Naive thymus-derived CD8-positive, alpha-beta T cell (primary cell): ENCODE measurements at regions not wholly inside any gene's neighbourhood (a gene's known extent, or its start where the extent isn't known, plus 50 kb on each side); places are given as distances from the start of the nearest gene placed in this dataset.
"Not testable (repeated sequence)": the region's sequence is repeated elsewhere in the genome, so short reads cannot be mapped to it uniquely, and the experiment has no call there.

Source experiments
- ATAC-seq, 2 donors: fragments of 150-1000 bp; cut with Tn5 transposase in 1 of 2; sonication (Bioruptor Pico), chemical (Tn5 transposase) in 1 of 2; 1 replicate in 1 of 2; 2 replicates in 1 of 2; pipeline ENCODE4 v1.10.0; 2021; ENCODE audit warnings: mild to moderate bottlenecking in 2 of 2, moderate library complexity in 2 of 2
- POLR2A ChIA-PET: fragments of 350-600 bp; sonication (Branson Sonifier 250); formaldehyde crosslinking; loops from one replicate; lab custom pipeline; 2021; ENCODE audit warnings: antibody characterized with exemption; lab: Charles Lee
- DNase-seq, 10 donors: peaks; one replicate each; pipeline versions ENCODE4 v3.0.0 to v3.0.0-alpha.2; 2020 to 2022
- H3K27ac Mint-ChIP-seq, 10 donors: one replicate each; pipeline ENCODE4 v1.8.0; 2020 to 2022; ENCODE audit warnings: mild to moderate bottlenecking in 10 of 10, mixed read lengths in 10 of 10, moderate library complexity in 4 of 10, inconsistent platforms in 1 of 10
- H3K27me3 Mint-ChIP-seq, 5 donors: one replicate each; pipeline ENCODE4 v1.8.0; 2021 to 2022; ENCODE audit warnings: mixed read lengths in 5 of 5
- H3K36me3 Mint-ChIP-seq, 3 donors: one replicate each; pipeline ENCODE4 v1.8.0; 2020 to 2022; ENCODE audit warnings: mixed read lengths in 3 of 3, mild to moderate bottlenecking in 2 of 3, inconsistent platforms in 1 of 3
- H3K4me1 Mint-ChIP-seq, 4 donors: one replicate each; pipeline ENCODE4 v1.8.0; 2021 to 2022; ENCODE audit warnings: mixed read lengths in 4 of 4
- H3K4me3 Mint-ChIP-seq, 10 donors: one replicate each; pipeline ENCODE4 v1.8.0; 2020 to 2022; ENCODE audit warnings: mild to moderate bottlenecking in 10 of 10, mixed read lengths in 10 of 10, moderate library complexity in 6 of 10, inconsistent platforms in 1 of 10
- H3K9me3 Mint-ChIP-seq, 9 donors: one replicate each; pipeline ENCODE4 v1.8.0; 2020 to 2022; ENCODE audit warnings: mixed read lengths in 9 of 9, mild to moderate bottlenecking in 3 of 9, inconsistent platforms in 1 of 9, moderate library complexity in 1 of 9

DNA sequence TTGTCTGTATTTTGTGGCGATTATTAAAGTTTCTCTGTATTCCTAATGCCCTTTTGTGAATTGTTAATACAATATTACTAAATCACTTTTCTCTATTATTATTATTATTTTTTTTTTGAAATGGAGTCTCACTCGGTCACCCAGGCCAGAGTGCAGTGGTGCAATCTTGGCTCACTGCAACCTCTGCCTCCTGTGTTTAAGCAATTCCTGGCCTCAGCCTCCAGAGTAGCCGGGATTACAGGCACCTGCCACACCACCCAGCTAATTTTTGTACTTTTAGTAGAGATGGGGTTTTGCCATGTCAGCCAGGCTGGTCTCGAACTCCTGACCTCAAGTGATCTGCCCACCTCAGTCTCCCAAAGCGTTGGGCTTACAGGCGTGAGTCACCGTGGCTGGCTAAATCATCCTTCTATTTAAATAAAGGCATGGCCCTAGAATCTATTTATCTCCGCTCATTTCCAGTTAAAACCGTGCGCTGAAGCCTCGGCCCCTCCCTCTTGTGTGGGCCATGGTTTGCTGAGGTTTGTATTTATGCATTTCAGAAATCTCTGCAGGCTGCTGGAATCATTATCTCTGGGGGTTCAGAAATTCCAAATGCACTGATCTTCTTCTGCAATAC lies 1136.4 kb upstream of the TMEM132C start:
- no peak overlapping the region for H3K4me3 Mint-ChIP-seq
- POLR2A ChIA-PET: no interaction called here
- H3K27ac Mint-ChIP-seq: no peak overlapping the region
- peaks cover 0 to 8% (median 3%) of the 10 kb centered on the region in 9 donors for H3K9me3 Mint-ChIP-seq
- DNase-seq: no peak
- peaks cover 0 to under 1% (median 0%) of the 10 kb centered on the region in 3 donors for H3K36me3 Mint-ChIP-seq
- no peaks in the 10 kb centered on the region for H3K4me1 Mint-ChIP-seq
- ATAC-seq: no peak
- peaks cover 4 to 49% (median 9%) of the 10 kb centered on the region in 5 donors for H3K27me3 Mint-ChIP-seq

GRCh38 chr12:127133675-127134335 lies 1133.2 kb upstream of the TMEM132C start:
- H3K36me3 Mint-ChIP-seq: peaks cover 0 to 8% (median 2%) of the 10 kb centered on the region in 3 donors
- no peaks in the 10 kb centered on the region for H3K4me1 Mint-ChIP-seq
- no peak for ATAC-seq
- DNase-seq: no peak
- POLR2A ChIA-PET: no interaction called here
- H3K27ac Mint-ChIP-seq: no peak overlapping the region
- peaks cover 2 to 37% (median 16%) of the 10 kb centered on the region in 9 donors for H3K9me3 Mint-ChIP-seq
- no peak overlapping the region for H3K4me3 Mint-ChIP-seq
- peaks cover 4 to 25% (median 7%) of the 10 kb centered on the region in 5 donors for H3K27me3 Mint-ChIP-seq

DNA sequence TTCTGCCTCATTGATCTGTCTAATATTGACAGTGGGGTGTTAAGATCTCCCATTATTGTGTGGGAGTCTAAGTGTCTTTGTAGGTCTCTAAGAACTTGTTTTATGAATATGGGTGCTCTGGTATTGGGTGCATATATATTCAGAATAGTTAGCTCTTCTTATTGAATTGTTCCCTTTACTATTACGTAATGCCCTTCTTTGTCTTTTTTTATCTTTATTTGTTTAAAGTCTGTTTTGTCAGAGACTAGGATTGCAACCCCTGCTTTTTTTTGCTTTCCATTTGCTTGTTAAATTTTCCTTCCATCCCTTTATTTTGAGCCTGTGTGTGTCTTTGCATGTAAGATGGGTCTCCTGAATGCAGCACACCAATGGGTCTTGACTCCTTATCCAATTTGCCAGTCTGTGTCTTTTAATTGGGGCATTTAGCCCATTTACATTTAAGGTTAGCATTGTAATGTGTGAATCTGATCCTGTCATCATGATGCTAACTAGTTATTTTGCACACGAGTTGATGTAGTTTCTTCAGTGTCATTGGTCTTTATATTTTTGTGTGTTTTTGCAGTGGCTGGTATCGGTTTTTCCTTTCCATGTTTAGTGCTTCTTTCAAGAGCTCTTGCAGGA lies 1126.0 kb upstream of the TMEM132C start:
- ATAC-seq, POLR2A ChIA-PET, DNase-seq, H3K4me3 Mint-ChIP-seq, H3K27ac Mint-ChIP-seq: not testable (repeated sequence)
- H3K36me3 Mint-ChIP-seq: peaks cover 0 to 24% (median 4%) of the 10 kb centered on the region in 3 donors
- peaks cover 4 to 77% (median 23%) of the 10 kb centered on the region in 9 donors for H3K9me3 Mint-ChIP-seq
- H3K27me3 Mint-ChIP-seq: peaks cover 5 to 23% (median 8%) of the 10 kb centered on the region in 5 donors
- H3K4me1 Mint-ChIP-seq: peaks cover 0 to 19% (median 3%) of the 10 kb centered on the region in 4 donors

DNA sequence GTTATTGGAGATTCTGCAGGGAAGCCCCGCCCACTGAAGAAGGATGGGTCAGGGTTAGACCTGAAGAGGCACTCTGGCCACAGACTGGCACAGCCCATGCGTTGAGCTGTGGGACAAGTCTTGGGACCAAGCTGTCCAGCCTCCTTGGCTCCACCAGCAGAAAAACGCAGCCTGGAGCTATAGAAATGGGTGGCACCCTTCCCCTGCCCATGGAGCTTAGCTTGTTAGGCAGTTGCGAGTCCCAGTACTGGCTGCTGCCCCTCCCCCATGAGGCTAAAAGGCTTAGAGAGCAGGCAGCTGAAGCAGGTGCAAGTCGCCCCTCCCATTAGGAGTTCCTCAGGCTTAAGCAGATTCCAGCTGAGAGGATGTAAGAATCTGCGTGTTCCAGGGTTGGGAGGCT lies 1124.0 kb upstream of the TMEM132C start:
- peaks cover 3 to 25% (median 5%) of the 10 kb centered on the region in 4 donors for H3K4me1 Mint-ChIP-seq
- POLR2A ChIA-PET: no interaction called here
- ATAC-seq (no peak), DNase-seq (no peak)
- H3K9me3 Mint-ChIP-seq: peaks cover 4 to 58% (median 14%) of the 10 kb centered on the region in 9 donors
- no peak overlapping the region for H3K27ac Mint-ChIP-seq
- H3K4me3 Mint-ChIP-seq: no peak overlapping the region
- H3K27me3 Mint-ChIP-seq: peaks cover 5 to 24% (median 8%) of the 10 kb centered on the region in 5 donors
- peaks cover 0 to 27% (median 4%) of the 10 kb centered on the region in 3 donors for H3K36me3 Mint-ChIP-seq

- Mint-ChIP-seq H3K9me3 (peaks cover 4 to 51% (median 11%) of the 10 kb centered on the region in 9 donors), H3K4me3 (no peak overlapping the region), H3K36me3 (peaks cover 0 to 31% (median 2%) of the 10 kb centered on the region in 3 donors), H3K27me3 (peaks cover 5 to 24% (median 8%) of the 10 kb centered on the region in 5 donors), H3K27ac (no peak overlapping the region), H3K4me1 (peaks cover 3 to 25% (median 5%) of the 10 kb centered on the region in 4 donors)
- POLR2A ChIA-PET: no interaction called here
- ATAC-seq (no peak), DNase-seq (no peak)
Measured at GRCh38 chr12:127144770-127145169, 1122.2 kb upstream of the TMEM132C start.

DNA sequence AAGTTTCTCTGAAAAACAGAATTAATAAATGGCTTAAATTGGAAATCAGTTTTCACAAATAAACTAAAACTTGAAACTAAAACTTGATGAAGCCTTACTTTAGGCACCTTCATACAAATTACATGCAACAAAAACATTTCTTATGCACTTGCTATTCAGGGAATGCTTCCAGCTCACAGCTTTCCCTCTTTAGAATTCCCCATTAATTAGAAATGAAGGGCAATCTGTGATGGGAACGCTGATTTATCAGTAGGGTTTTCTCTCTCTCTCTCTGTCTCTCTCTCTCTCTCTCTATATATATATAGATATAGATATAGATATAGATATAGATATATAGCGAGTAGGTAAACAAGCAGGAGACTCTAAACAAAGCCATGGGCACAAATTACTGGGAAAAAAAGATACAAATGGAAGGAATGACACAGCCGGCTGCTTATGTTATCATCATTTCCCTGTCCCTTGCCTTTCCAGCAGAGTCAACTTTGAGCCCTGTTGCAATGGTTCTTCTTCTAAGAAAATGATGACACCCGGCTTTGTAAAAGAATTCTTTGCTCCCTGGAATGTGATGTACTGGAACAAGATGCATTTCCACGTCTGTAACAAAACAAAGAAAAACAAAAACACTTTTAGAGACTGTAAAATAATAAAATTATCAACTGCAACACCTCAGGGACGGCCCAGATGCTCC lies 1121.6 kb upstream of the TMEM132C start:
- Mint-ChIP-seq H3K4me1 (peaks cover 3 to 25% (median 5%) of the 10 kb centered on the region in 4 donors), H3K36me3 (peaks cover 0 to 25% (median 2%) of the 10 kb centered on the region in 3 donors), H3K9me3 (peaks cover 4 to 45% (median 11%) of the 10 kb centered on the region in 9 donors), H3K4me3 (peak overlapping the region; percentile 40 to 92 (median 83)), H3K27me3 (peaks cover 5 to 24% (median 8%) of the 10 kb centered on the region in 5 donors), H3K27ac (peak overlapping the region in 8 of 10 donors; percentile 5 to 90 (median 40))
- DNase-seq (no peak), ATAC-seq (peak in 1 of 2 donors; percentile 1)
- POLR2A ChIA-PET: interaction anchor here (0.5 to 1.6 kb wide), 3 partner anchors 19 to 23 kb away, joined by 3 to 5 read pairs (median 3); no protein-coding TSS in a partner anchor

DNA sequence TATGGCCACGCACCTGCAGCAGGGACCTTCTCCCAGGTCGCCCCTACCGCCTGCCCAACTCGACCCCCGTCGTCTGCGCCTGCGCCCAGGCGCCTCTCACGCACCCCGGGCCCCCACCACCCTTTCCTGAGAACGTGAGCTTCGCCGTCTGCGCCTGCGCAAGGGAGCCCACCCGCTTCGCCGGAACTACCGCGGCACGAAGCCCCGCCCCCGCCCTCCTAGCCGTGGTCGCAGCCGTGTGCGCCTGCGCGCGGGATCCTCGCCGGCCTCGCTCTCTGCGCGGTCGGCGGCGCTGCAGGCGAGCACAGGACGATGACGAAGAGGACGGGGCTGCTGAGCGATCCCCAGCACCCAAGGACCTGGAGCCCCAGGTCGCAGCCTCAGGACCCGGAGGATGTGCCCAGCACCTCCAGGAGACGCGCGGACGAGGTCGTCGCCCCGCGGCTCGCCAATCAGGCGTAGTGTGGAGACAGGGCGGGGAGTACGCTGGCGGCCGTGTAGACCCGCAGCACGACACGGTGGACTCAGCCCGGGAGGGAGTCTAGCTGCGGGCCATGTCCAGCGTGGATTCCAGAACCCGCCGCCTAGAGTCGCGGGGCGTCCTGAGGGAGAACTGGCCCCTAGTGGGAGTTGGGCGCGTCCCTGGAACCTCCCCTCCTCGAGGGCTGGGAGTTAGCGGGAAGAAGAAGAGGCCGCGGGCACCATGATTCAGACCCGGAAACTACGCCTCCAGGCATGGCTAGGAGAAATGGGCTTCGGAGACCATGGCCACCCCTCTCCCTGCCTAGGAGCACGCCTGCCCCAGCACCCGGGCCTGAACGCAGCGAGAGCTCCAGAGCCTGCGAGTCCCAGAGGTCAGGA lies 1120.8 kb upstream of the TMEM132C start:
- Mint-ChIP-seq H3K27ac (peak overlapping the region in 9 of 10 donors; percentile 8 to 90 (median 65)), H3K4me1 (peaks cover 3 to 25% (median 5%) of the 10 kb centered on the region in 4 donors), H3K27me3 (peaks cover 5 to 26% (median 5%) of the 10 kb centered on the region in 5 donors), H3K4me3 (peak overlapping the region; percentile 57 to 92 (median 83)), H3K36me3 (peaks cover 0 to 20% (median under 1%) of the 10 kb centered on the region in 3 donors), H3K9me3 (peaks cover 4 to 37% (median 10%) of the 10 kb centered on the region in 9 donors)
- POLR2A ChIA-PET: interaction anchor here (0.7 to 1.6 kb wide), 4 partner anchors 11 to 20 kb away, joined by 3 to 6 read pairs (median 4); no protein-coding TSS in a partner anchor
- DNase-seq (peak in 9 of 10 donors; percentile 49 to 94 (median 77)), ATAC-seq (peak; percentile 92 to 94)

GRCh38 chr12:127146991-127147718 lies 1119.8 kb upstream of the TMEM132C start:
- DNase-seq: no peak
- Mint-ChIP-seq H3K4me1 (peaks cover 3 to 25% (median 5%) of the 10 kb centered on the region in 4 donors), H3K9me3 (peaks cover 0 to 27% (median 4%) of the 10 kb centered on the region in 9 donors), H3K27me3 (peaks cover 0 to 22% (median 2%) of the 10 kb centered on the region in 5 donors), H3K36me3 (peaks cover 0 to 10% (median 0%) of the 10 kb centered on the region in 3 donors), H3K4me3 (peak overlapping the region in 4 of 10 donors; percentile 6 to 92 (median 90)), H3K27ac (peak overlapping the region in 4 of 10 donors; percentile 34 to 71 (median 50))
- POLR2A ChIA-PET: interaction anchor here (0.7 to 1.3 kb wide), 2 partner anchors 10 to 16 kb away, joined by 3 to 6 read pairs; no protein-coding TSS in a partner anchor
- ATAC-seq: no peak

GRCh38 chr12:127147724-127148123 lies 1119.2 kb upstream of the TMEM132C start:
- peaks cover 0 to 18% (median 0%) of the 10 kb centered on the region in 5 donors for H3K27me3 Mint-ChIP-seq
- ATAC-seq: no peak

GRCh38 chr12:127148318-127148717 lies 1118.7 kb upstream of the TMEM132C start:
- POLR2A ChIA-PET: interaction anchor here (0.6 kb wide), 1 partner anchor 18 kb away, joined by 3 read pairs; no protein-coding TSS in a partner anchor
- Mint-ChIP-seq H3K9me3 (peaks cover 0 to 21% (median 0%) of the 10 kb centered on the region in 9 donors), H3K36me3 (peaks cover 0 to 10% (median 0%) of the 10 kb centered on the region in 3 donors), H3K4me3 (no peak overlapping the region), H3K27ac (no peak overlapping the region), H3K4me1 (peaks cover 3 to 25% (median 5%) of the 10 kb centered on the region in 4 donors), H3K27me3 (peaks cover 0 to 17% (median 0%) of the 10 kb centered on the region in 5 donors)
- ATAC-seq (no peak), DNase-seq (no peak)

More at GRCh38 chr12:127147724-127148123, 1119.2 kb upstream of the TMEM132C start:
- Mint-ChIP-seq H3K27ac (peak overlapping the region in 2 of 10 donors; percentile 35 to 71), H3K4me1 (peaks cover 3 to 25% (median 5%) of the 10 kb centered on the region in 4 donors), H3K4me3 (no peak overlapping the region), H3K36me3 (peaks cover 0 to 10% (median 0%) of the 10 kb centered on the region in 3 donors), H3K9me3 (peaks cover 0 to 21% (median 0%) of the 10 kb centered on the region in 9 donors)
- no peak for DNase-seq
- POLR2A ChIA-PET: interaction anchor here (0.6 kb wide), 1 partner anchor 19 kb away, joined by 3 read pairs; no protein-coding TSS in a partner anchor
